SU-DHL-6 (cell line): ENCODE measurements at regions not wholly inside any gene's neighbourhood (a gene's known extent, or its start where the extent isn't known, plus 50 kb on each side); places are given as distances from the start of the nearest gene placed in this dataset.

Experiments
- H2AFZ ChIP-seq: fragments of 200-600 bp; sonication (generic); 2 replicates; pipeline ENCODE4 v1.6.1; 2014; ENCODE audit warnings: low read depth, mild to moderate bottlenecking, moderate library complexity, mixed read lengths, antibody characterized with exemption, low read length; ENCODE audit not compliant: severe bottlenecking
- H3F3A ChIP-seq: fragments of 200-600 bp; shearing (Covaris generic); 2 replicates; pipeline ENCODE4 v1.6.0; 2016; ENCODE audit warnings: antibody characterized with exemption, mild to moderate bottlenecking; ENCODE audit not compliant: insufficient read depth
- H3K27ac ChIP-seq: fragments of 200-600 bp; sonication (generic); 2 replicates; pipeline ENCODE4 v1.5.1; 2016; ENCODE audit warnings: low read depth, mild to moderate bottlenecking, low read length, moderate library complexity, mixed read lengths
- H3K27me3 ChIP-seq: fragments of 200-600 bp; sonication (generic), shearing (Covaris generic); 2 replicates; pipeline ENCODE4 v1.6.0; 2014; ENCODE audit warnings: mild to moderate bottlenecking, low read length
- H3K36me3 ChIP-seq: fragments of 200-600 bp; sonication (generic); 2 replicates; pipeline ENCODE4 v1.6.1; 2014; ENCODE audit warnings: mild to moderate bottlenecking, low read length, mixed read lengths
- H3K4me2 ChIP-seq: fragments of 300-600, 200-600 bp; shearing (Covaris generic), sonication (generic); 2 replicates; pipeline ENCODE4 v1.6.0; 2014; ENCODE audit warnings: low read length, low read depth, mild to moderate bottlenecking; ENCODE audit not compliant: poor library complexity, severe bottlenecking
- H3K4me3 ChIP-seq: fragments of 200-600 bp; sonication (generic); 2 replicates; pipeline ENCODE4 v1.5.1; 2014; ENCODE audit warnings: antibody characterized with exemption, low read length, mild to moderate bottlenecking, mixed read lengths; ENCODE audit not compliant: insufficient read depth, poor library complexity, severe bottlenecking
- H3K79me2 ChIP-seq: fragments of 200-600 bp; sonication (generic); 2 replicates; pipeline ENCODE4 v1.6.1; 2014; ENCODE audit warnings: mild to moderate bottlenecking, low read length, moderate library complexity; ENCODE audit not compliant: insufficient read depth
- H3K9ac ChIP-seq: fragments of 200-600 bp; sonication (generic); 2 replicates; pipeline ENCODE4 v1.7.0; 2014; ENCODE audit warnings: mild to moderate bottlenecking, low read length
- H3K9me2 ChIP-seq: fragments of 200-600 bp; sonication (generic); replicated peaks from 2 replicates; pipeline ENCODE4 v1.6.1; 2014; ENCODE audit warnings: low read length; ENCODE audit not compliant: insufficient read depth
- H3K9me3 ChIP-seq: fragments of 200-600 bp; sonication (generic); 2 replicates; pipeline ENCODE4 v1.6.1; 2014; ENCODE audit warnings: low read length, mixed read lengths; ENCODE audit not compliant: insufficient read depth
- H4K20me1 ChIP-seq: fragments of 200-600 bp; sonication (generic); 2 replicates; pipeline ENCODE4 v1.6.1; 2014; ENCODE audit warnings: low read depth, mild to moderate bottlenecking, antibody characterized with exemption, low read length, moderate library complexity, mixed read lengths
- EZH2phosphoT487 ChIP-seq: fragments of 200-600 bp; sonication (generic), shearing (Covaris generic); conservative IDR thresholded peaks from 2 replicates; pipeline ENCODE4 v1.6.1; 2018; ENCODE audit warnings: mild to moderate bottlenecking, antibody characterized with exemption, low read length, moderate library complexity, mixed read lengths
- TF ChIP-seq, protein P1 (sequence below): fragments of 200-600 bp; sonication (generic); IDR thresholded peaks from one replicate; pipeline ENCODE4 v1.5.1; 2017; ENCODE audit warnings: antibody characterized with exemption, mild to moderate bottlenecking, low read length, moderate library complexity; ENCODE audit not compliant: insufficient read depth, poor library complexity, severe bottlenecking

DNA sequence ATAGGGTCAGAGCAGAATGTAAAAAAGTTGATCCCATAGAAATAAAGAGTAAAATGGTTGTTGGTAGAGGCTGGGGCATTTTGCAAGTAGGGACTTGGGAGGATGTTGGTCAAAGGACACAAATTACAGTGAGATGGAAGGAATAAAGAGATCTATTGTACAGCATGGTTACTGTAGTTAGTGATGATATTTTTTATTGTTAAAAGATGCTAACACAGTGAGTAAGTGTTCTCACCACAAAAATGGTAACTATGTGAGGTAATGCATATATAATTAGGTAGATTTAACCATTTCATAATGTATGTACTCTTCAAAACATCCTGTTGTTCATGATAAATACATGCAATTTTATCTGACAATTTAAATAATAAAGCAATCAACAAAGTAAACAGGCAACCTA lies 280.7 kb upstream of the MAGI2 start:
- H3K4me2 ChIP-seq: no peak overlapping the region
- H3K36me3 ChIP-seq: no peaks in the 10 kb centered on the region
- H2AFZ ChIP-seq: no peak overlapping the region
- H3K4me3 ChIP-seq: no peak overlapping the region
- no peaks in the 10 kb centered on the region for H3K9me3 ChIP-seq
- no peaks in the 10 kb centered on the region for H3K9me2 ChIP-seq
- no peaks in the 10 kb centered on the region for H4K20me1 ChIP-seq
- no peak overlapping the region for H3K9ac ChIP-seq
- no peaks in the 10 kb centered on the region for H3F3A ChIP-seq
- no peaks in the 10 kb centered on the region for H3K27me3 ChIP-seq
- no peaks in the 10 kb centered on the region for H3K79me2 ChIP-seq
- no peak overlapping the region for H3K27ac ChIP-seq
- no peak for TF ChIP-seq EZH2phosphoT487
- TF ChIP-seq, protein P1, sequence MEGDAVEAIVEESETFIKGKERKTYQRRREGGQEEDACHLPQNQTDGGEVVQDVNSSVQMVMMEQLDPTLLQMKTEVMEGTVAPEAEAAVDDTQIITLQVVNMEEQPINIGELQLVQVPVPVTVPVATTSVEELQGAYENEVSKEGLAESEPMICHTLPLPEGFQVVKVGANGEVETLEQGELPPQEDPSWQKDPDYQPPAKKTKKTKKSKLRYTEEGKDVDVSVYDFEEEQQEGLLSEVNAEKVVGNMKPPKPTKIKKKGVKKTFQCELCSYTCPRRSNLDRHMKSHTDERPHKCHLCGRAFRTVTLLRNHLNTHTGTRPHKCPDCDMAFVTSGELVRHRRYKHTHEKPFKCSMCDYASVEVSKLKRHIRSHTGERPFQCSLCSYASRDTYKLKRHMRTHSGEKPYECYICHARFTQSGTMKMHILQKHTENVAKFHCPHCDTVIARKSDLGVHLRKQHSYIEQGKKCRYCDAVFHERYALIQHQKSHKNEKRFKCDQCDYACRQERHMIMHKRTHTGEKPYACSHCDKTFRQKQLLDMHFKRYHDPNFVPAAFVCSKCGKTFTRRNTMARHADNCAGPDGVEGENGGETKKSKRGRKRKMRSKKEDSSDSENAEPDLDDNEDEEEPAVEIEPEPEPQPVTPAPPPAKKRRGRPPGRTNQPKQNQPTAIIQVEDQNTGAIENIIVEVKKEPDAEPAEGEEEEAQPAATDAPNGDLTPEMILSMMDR: no peak

DNA sequence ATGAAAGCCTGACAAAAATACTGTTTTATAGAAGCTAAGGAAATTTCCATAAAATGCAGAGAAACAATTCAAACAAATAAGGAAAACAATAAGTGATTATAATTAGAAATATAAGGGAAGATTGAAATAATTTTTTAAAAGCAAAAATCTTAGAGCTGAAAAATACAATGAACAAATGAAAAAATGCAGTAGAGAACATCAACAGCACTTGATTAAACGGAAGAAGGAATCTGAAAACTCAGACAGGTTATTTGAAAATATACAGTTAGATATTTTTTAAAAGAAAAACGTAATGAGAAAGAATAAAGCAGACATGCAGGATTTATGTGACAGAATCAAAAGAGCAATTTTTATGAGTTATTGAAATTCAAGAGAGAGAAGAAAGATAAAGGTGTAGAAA lies 279.1 kb upstream of the MAGI2 start:
- Histone ChIP-seq H2AFZ (no peak overlapping the region), H3K36me3 (no peaks in the 10 kb centered on the region), H3K9me3 (no peaks in the 10 kb centered on the region), H3K4me3 (no peak overlapping the region), H3K4me2 (no peak overlapping the region), H3F3A (no peaks in the 10 kb centered on the region), H3K27me3 (no peaks in the 10 kb centered on the region), H3K27ac (no peak overlapping the region), H3K9ac (no peak overlapping the region), H3K79me2 (no peaks in the 10 kb centered on the region), H3K9me2 (no peaks in the 10 kb centered on the region), H4K20me1 (no peaks in the 10 kb centered on the region)
- no peak for TF ChIP-seq EZH2phosphoT487

DNA sequence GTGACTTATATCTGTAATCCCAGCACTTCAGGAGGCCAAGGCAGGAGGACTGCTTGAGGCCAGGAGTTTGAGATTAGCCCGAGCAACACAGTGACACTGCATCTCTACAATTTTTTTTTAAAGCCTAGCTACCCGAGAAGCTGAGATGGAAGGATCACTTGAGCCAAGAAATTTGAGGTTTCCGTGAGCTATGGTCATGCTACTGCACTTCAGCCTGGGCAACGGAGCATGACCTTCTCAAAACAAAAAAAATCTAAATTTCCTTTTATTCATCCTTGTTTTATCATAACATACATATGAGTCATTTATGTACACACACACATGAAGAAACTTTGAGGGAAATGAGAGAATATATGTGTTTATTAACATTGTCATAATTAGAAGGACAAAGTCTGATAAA lies 277.5 kb upstream of the MAGI2 start:
- H3F3A ChIP-seq: no peaks in the 10 kb centered on the region
- H4K20me1 ChIP-seq: no peaks in the 10 kb centered on the region

DNA sequence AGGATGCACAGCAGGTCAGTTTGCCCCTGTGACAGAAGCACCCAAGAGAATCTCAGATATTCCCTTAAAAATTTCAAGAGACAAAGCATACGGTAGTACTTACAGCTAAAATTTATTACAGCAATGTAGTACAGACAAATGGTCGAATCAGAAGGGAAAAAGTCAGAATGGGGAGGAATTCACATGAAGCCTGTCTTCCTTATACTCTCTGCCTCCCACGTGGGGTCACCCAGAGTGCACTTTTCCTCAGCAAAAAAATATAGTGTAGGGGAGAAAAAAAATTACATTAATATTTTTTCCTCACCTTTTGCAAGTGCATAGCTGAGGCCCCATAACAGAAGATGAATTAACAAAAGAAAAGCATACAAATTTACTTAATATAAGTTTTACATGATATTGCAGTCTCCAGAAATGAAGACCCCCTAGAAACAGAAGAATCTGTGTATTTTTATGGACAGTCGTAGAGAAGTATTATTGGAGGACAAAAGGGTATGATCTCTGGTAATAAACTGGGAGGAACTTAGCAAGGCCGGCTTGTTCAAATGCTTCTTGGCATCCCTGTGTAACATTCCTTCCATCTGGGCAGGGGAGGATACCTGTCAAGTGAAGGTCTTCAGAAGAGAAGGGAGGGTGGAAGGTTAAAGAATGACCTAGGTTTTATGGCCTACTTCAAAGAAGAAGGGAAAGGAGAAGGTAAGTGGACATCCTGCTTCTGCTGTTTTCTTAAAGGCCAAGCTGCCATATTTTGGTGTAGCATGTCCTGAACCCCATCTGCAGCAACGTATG lies 270.6 kb upstream of the MAGI2 start:
- TF ChIP-seq, protein P1: no peak
- no peak for TF ChIP-seq EZH2phosphoT487
- Histone ChIP-seq H3F3A (no peaks in the 10 kb centered on the region), H3K9me3 (no peaks in the 10 kb centered on the region), H3K9ac (no peak overlapping the region), H3K9me2 (0 out of 2 replicates have a peak, but pooled peaks cover 5% of the 10 kb centered on the region), H3K27me3 (no peaks in the 10 kb centered on the region), H3K4me2 (no peak overlapping the region), H3K27ac (no peak overlapping the region), H3K4me3 (no peak overlapping the region), H3K36me3 (no peaks in the 10 kb centered on the region), H4K20me1 (no peaks in the 10 kb centered on the region), H3K79me2 (no peaks in the 10 kb centered on the region), H2AFZ (no peak overlapping the region)

More for the DNA sequence above, 277.5 kb upstream of the MAGI2 start:
- Histone ChIP-seq H3K9ac (no peak overlapping the region), H3K36me3 (no peaks in the 10 kb centered on the region), H3K4me3 (no peak overlapping the region), H3K4me2 (no peak overlapping the region), H3K27ac (no peak overlapping the region), H3K27me3 (no peaks in the 10 kb centered on the region), H2AFZ (no peak overlapping the region), H3K79me2 (no peaks in the 10 kb centered on the region), H3K9me3 (no peaks in the 10 kb centered on the region), H3K9me2 (no peaks in the 10 kb centered on the region)
- TF ChIP-seq EZH2phosphoT487: no peak
- TF ChIP-seq, protein P1: no peak
